SU-DHL-6 (cell line): ENCODE measurements at regions not wholly inside any gene's neighbourhood (a gene's known extent, or its start where the extent isn't known, plus 50 kb on each side); places are given as distances from the start of the nearest gene placed in this dataset.

Experiments used
- H2AFZ ChIP-seq: fragments of 200-600 bp; sonication (generic); 2 replicates; pipeline ENCODE4 v1.6.1; 2014; ENCODE audit warnings: low read depth, mild to moderate bottlenecking, moderate library complexity, mixed read lengths, antibody characterized with exemption, low read length; ENCODE audit not compliant: severe bottlenecking
- H3F3A ChIP-seq: fragments of 200-600 bp; shearing (Covaris generic); 2 replicates; pipeline ENCODE4 v1.6.0; 2016; ENCODE audit warnings: antibody characterized with exemption, mild to moderate bottlenecking; ENCODE audit not compliant: insufficient read depth
- H3K27ac ChIP-seq: fragments of 200-600 bp; sonication (generic); 2 replicates; pipeline ENCODE4 v1.5.1; 2016; ENCODE audit warnings: low read depth, mild to moderate bottlenecking, low read length, moderate library complexity, mixed read lengths
- H3K27me3 ChIP-seq: fragments of 200-600 bp; sonication (generic), shearing (Covaris generic); 2 replicates; pipeline ENCODE4 v1.6.0; 2014; ENCODE audit warnings: mild to moderate bottlenecking, low read length
- H3K36me3 ChIP-seq: fragments of 200-600 bp; sonication (generic); 2 replicates; pipeline ENCODE4 v1.6.1; 2014; ENCODE audit warnings: mild to moderate bottlenecking, low read length, mixed read lengths
- H3K4me2 ChIP-seq: fragments of 300-600, 200-600 bp; shearing (Covaris generic), sonication (generic); 2 replicates; pipeline ENCODE4 v1.6.0; 2014; ENCODE audit warnings: low read length, low read depth, mild to moderate bottlenecking; ENCODE audit not compliant: poor library complexity, severe bottlenecking
- H3K4me3 ChIP-seq: fragments of 200-600 bp; sonication (generic); 2 replicates; pipeline ENCODE4 v1.5.1; 2014; ENCODE audit warnings: antibody characterized with exemption, low read length, mild to moderate bottlenecking, mixed read lengths; ENCODE audit not compliant: insufficient read depth, poor library complexity, severe bottlenecking
- H3K79me2 ChIP-seq: fragments of 200-600 bp; sonication (generic); 2 replicates; pipeline ENCODE4 v1.6.1; 2014; ENCODE audit warnings: mild to moderate bottlenecking, low read length, moderate library complexity; ENCODE audit not compliant: insufficient read depth
- H3K9ac ChIP-seq: fragments of 200-600 bp; sonication (generic); 2 replicates; pipeline ENCODE4 v1.7.0; 2014; ENCODE audit warnings: mild to moderate bottlenecking, low read length
- H3K9me2 ChIP-seq: fragments of 200-600 bp; sonication (generic); replicated peaks from 2 replicates; pipeline ENCODE4 v1.6.1; 2014; ENCODE audit warnings: low read length; ENCODE audit not compliant: insufficient read depth
- H3K9me3 ChIP-seq: fragments of 200-600 bp; sonication (generic); 2 replicates; pipeline ENCODE4 v1.6.1; 2014; ENCODE audit warnings: low read length, mixed read lengths; ENCODE audit not compliant: insufficient read depth
- H4K20me1 ChIP-seq: fragments of 200-600 bp; sonication (generic); 2 replicates; pipeline ENCODE4 v1.6.1; 2014; ENCODE audit warnings: low read depth, mild to moderate bottlenecking, antibody characterized with exemption, low read length, moderate library complexity, mixed read lengths
- CTCF ChIP-seq: fragments of 200-600 bp; sonication (generic); IDR thresholded peaks from one replicate; pipeline ENCODE4 v1.5.1; 2017; ENCODE audit warnings: antibody characterized with exemption, mild to moderate bottlenecking, low read length, moderate library complexity; ENCODE audit not compliant: insufficient read depth, poor library complexity, severe bottlenecking
- EZH2phosphoT487 ChIP-seq: fragments of 200-600 bp; sonication (generic), shearing (Covaris generic); conservative IDR thresholded peaks from 2 replicates; pipeline ENCODE4 v1.6.1; 2018; ENCODE audit warnings: mild to moderate bottlenecking, antibody characterized with exemption, low read length, moderate library complexity, mixed read lengths

- Histone ChIP-seq H3K9me2 (no peaks in the 10 kb centered on the region), H2AFZ (no peak overlapping the region), H4K20me1 (no peaks in the 10 kb centered on the region), H3K9ac (no peak overlapping the region), H3K27ac (no peak overlapping the region), H3K79me2 (no peaks in the 10 kb centered on the region), H3K9me3 (no peaks in the 10 kb centered on the region; the same call in 1 of the 2 replicates), H3F3A (no peaks in the 10 kb centered on the region), H3K27me3 (no peaks in the 10 kb centered on the region), H3K4me2 (no peak overlapping the region), H3K4me3 (no peak overlapping the region), H3K36me3 (no peaks in the 10 kb centered on the region)
- TF ChIP-seq EZH2phosphoT487 (no peak), CTCF (no peak)
Observed at GRCh38 chr9:71210326-71210725, 88.9 kb upstream of the TRPM3 start.

DNA sequence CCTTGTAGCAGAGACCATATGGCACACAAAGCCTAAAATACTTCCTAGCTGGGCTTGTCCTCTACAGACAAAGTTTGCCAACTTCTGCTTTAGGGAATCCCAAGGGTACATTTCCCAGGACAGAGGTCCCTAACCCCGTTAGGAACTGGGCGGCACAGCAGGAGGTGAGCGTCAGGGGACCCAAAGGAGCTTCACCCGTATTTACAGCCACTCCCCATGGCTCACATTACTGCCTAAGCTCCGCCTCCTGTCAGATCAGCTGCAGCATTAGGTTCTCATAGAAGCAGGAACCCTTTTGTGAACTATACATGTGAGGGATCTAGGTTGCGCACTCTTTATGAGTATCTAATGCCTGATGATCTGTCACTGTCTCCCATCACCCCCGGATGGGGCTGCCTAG, 88.5 kb upstream of the TRPM3 start:
- Histone ChIP-seq H4K20me1 (no peaks in the 10 kb centered on the region), H3K36me3 (no peaks in the 10 kb centered on the region), H3K4me3 (no peak overlapping the region), H3K79me2 (no peaks in the 10 kb centered on the region), H3K9me2 (no peaks in the 10 kb centered on the region), H2AFZ (no peak overlapping the region), H3K27ac (no peak overlapping the region), H3K9ac (no peak overlapping the region), H3K4me2 (no peak overlapping the region), H3F3A (no peaks in the 10 kb centered on the region), H3K9me3 (no peaks in the 10 kb centered on the region; the same call in 1 of the 2 replicates), H3K27me3 (no peaks in the 10 kb centered on the region)
- TF ChIP-seq CTCF = no peak
- TF ChIP-seq EZH2phosphoT487 = no peak

- Histone ChIP-seq H3K4me3 (no peak overlapping the region), H3K9ac (no peak overlapping the region), H3K27ac (no peak overlapping the region), H3K27me3 (no peaks in the 10 kb centered on the region), H3K36me3 (no peaks in the 10 kb centered on the region), H4K20me1 (no peaks in the 10 kb centered on the region), H3F3A (no peaks in the 10 kb centered on the region), H3K9me3 (no peaks in the 10 kb centered on the region), H3K9me2 (no peaks in the 10 kb centered on the region), H3K4me2 (no peak overlapping the region), H2AFZ (no peak overlapping the region), H3K79me2 (no peaks in the 10 kb centered on the region)
- TF ChIP-seq CTCF = no peak
- no peak for TF ChIP-seq EZH2phosphoT487
Observed at GRCh38 chr9:71202931-71203330, 81.5 kb upstream of the TRPM3 start.
